HFFc6 (cell line): ENCODE measurements at regions not wholly inside any gene's neighbourhood (a gene's known extent, or its start where the extent isn't known, plus 50 kb on each side); places are given as distances from the start of the nearest gene placed in this dataset.

Source experiments
- DNase-seq: peaks from one replicate; pipeline ENCODE4 v3.0.0-alpha.2; 2018
- H3K27ac Mint-ChIP-seq: 2 replicates; pipeline ENCODE4 v1.8.0; 2020; ENCODE audit warnings: mild to moderate bottlenecking, mixed read lengths
- H3K27me3 Mint-ChIP-seq: 2 replicates; pipeline ENCODE4 v1.8.0; 2021; ENCODE audit warnings: mild to moderate bottlenecking, moderate library complexity, mixed read lengths; ENCODE audit not compliant: insufficient read depth
- H3K36me3 Mint-ChIP-seq: 2 replicates; pipeline ENCODE4 v1.8.0; 2021; ENCODE audit warnings: low read depth, mixed read lengths
- H3K4me1 Mint-ChIP-seq: 2 replicates; pipeline ENCODE4 v1.8.0; 2020; ENCODE audit warnings: low read depth, mixed read lengths
- H3K4me3 Mint-ChIP-seq: 2 replicates; pipeline ENCODE4 v1.8.0; 2020; ENCODE audit warnings: mild to moderate bottlenecking, moderate library complexity, mixed read lengths
- H3K9me3 Mint-ChIP-seq: 2 replicates; pipeline ENCODE4 v1.8.0; 2020; ENCODE audit warnings: mild to moderate bottlenecking, mixed read lengths
- CTCF ChIP-seq: fragments of 200-600 bp; sonication (generic); IDR thresholded peaks from 2 replicates; pipeline ENCODE4 v1.5.0; 2021; ENCODE audit warnings: antibody characterized with exemption, mild to moderate bottlenecking

DNA sequence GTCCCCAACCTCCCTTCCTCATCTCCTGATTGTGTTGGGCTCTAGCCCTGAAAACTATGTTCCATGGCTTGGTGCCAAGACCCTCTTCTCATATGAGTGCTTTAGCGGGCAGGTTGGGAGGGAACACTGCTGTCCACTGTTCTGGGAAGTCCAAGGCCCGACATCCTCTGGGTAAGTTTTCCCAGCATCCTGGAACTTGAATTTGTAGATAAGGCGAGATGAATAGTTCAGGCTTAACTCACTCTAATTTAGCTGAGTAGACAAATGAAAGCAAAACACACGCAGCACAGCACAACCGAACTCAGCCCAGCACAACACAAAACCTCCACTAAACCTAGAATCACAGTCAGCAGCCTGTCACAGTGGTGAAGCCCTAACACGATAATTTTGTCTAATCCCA lies 95.3 kb upstream of the SLC28A3 start:
- H3K9me3 Mint-ChIP-seq: peaks cover 21% of the 10 kb centered on the region
- no peaks in the 10 kb centered on the region; the same call in 1 of the 2 replicates for H3K27me3 Mint-ChIP-seq
- no peak for TF ChIP-seq CTCF
- H3K36me3 Mint-ChIP-seq: no peaks in the 10 kb centered on the region
- H3K27ac Mint-ChIP-seq: no peak overlapping the region
- no peaks in the 10 kb centered on the region for H3K4me1 Mint-ChIP-seq
- DNase-seq: no peak
- H3K4me3 Mint-ChIP-seq: no peak overlapping the region

GRCh38 chr9:84436386-84437109 lies 96.0 kb upstream of the SLC28A3 start:
- no peaks in the 10 kb centered on the region; the same call in 1 of the 2 replicates for H3K27me3 Mint-ChIP-seq

DNA sequence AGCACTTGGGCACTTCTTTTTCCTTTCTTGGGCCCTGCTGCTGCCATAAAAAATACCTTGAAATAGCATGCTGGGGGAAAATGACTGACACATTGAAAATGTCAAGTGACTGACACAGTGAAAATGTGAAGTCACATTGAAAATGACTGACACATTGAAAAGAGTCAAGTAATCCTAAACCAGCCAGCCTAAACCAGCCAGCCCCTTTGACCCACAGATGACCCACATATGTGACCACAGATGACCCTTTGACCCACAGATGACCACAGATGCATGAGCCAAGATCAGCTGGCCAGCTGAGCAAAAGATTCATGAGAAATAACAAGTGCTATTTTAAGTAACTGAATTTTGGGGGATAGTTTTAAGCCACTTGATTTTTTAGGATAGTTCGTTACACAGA lies 97.8 kb upstream of the SLC28A3 start:
- H3K36me3 Mint-ChIP-seq: no peaks in the 10 kb centered on the region
- H3K9me3 Mint-ChIP-seq: peaks cover 25% of the 10 kb centered on the region
- H3K27me3 Mint-ChIP-seq: no peaks in the 10 kb centered on the region; the same call in 1 of the 2 replicates
- no peaks in the 10 kb centered on the region for H3K4me1 Mint-ChIP-seq
- DNase-seq: no peak
- no peak for TF ChIP-seq CTCF
- no peak overlapping the region for H3K27ac Mint-ChIP-seq
- no peak overlapping the region for H3K4me3 Mint-ChIP-seq

More at GRCh38 chr9:84436386-84437109, 96.0 kb upstream of the SLC28A3 start:
- Mint-ChIP-seq H3K36me3 (no peaks in the 10 kb centered on the region), H3K4me1 (no peaks in the 10 kb centered on the region), H3K27ac (no peak overlapping the region), H3K9me3 (peaks cover 21% of the 10 kb centered on the region), H3K4me3 (no peak overlapping the region)
- TF ChIP-seq CTCF: no peak
- DNase-seq: no peak

DNA sequence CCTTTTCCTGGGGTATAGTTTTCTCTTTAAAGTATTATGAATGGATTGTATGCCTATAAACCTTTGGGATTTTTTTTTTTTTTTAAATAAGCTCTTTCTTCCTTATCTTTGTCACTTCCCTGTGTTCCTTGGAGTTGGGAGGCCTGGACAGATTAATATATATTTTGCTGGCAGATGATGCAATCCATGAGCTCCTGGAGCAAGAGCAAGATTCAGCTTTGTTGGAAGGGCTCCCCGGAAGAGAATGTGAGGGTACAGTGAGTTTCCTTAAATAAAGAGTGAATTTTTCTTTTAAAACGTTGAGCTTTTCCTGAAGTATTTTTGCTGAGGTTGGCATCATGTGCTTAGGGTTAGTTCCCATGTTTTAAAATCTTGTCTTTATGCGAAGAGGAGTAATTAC lies 98.7 kb upstream of the SLC28A3 start:
- H3K27me3 Mint-ChIP-seq: no peaks in the 10 kb centered on the region; the same call in 1 of the 2 replicates
- DNase-seq: no peak
- H3K36me3 Mint-ChIP-seq: no peaks in the 10 kb centered on the region
- H3K4me1 Mint-ChIP-seq: no peaks in the 10 kb centered on the region
- H3K9me3 Mint-ChIP-seq: peaks cover 27% of the 10 kb centered on the region
- H3K27ac Mint-ChIP-seq: no peak overlapping the region
- no peak for TF ChIP-seq CTCF
- H3K4me3 Mint-ChIP-seq: no peak overlapping the region

DNA sequence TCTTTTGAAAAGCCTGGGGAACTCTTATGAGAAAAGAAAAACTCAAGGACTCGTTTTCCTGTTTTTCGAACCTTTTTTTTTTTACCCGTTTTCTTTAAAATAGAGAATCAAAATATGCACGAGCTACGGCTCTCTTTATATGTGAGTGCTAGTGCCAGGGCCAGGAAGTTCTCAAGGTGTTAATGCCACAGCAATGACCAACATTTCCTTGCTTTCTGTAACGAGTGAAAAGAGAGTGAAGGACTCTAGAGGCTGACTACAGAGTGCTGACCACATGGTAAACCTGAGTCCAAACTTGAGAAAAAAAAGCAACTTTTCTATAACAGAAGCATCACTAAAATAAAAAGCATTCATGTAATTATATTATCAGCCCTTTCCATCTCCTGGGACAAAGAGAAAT lies 102.2 kb upstream of the SLC28A3 start:
- H3K27me3 Mint-ChIP-seq: no peaks in the 10 kb centered on the region
- DNase-seq: no peak
- H3K36me3 Mint-ChIP-seq: no peaks in the 10 kb centered on the region
- peaks cover 31% of the 10 kb centered on the region for H3K9me3 Mint-ChIP-seq
- no peak overlapping the region for H3K27ac Mint-ChIP-seq
- no peak overlapping the region for H3K4me3 Mint-ChIP-seq
- TF ChIP-seq CTCF: no peak
- no peaks in the 10 kb centered on the region for H3K4me1 Mint-ChIP-seq
